Skeletal muscle tissue (tissue), 3 donors: ENCODE measurements at regions not wholly inside any gene's neighbourhood (a gene's known extent, or its start where the extent isn't known, plus 50 kb on each side); places are given as distances from the start of the nearest gene placed in this dataset.

Experiments
- H3K27ac ChIP-seq: one replicate; pipeline ENCODE4 v1.7.0; 2013; ENCODE audit warnings: mild to moderate bottlenecking, low read depth, low read length, inconsistent platforms
- H3K27me3 ChIP-seq, 3 donors: one replicate each; pipeline ENCODE4 v1.7.0; 2013; ENCODE audit warnings: low read length in 3 of 3; ENCODE audit not compliant: control insufficient read depth in 3 of 3, insufficient read depth in 3 of 3
- H3K36me3 ChIP-seq, 3 donors: one replicate each; pipeline ENCODE4 v1.7.0; 2013; ENCODE audit warnings: low read length in 3 of 3; ENCODE audit not compliant: control insufficient read depth in 3 of 3, insufficient read depth in 3 of 3
- H3K4me1 ChIP-seq, 3 donors: one replicate each; pipeline ENCODE4 v1.7.0; 2013; ENCODE audit warnings: low read length in 3 of 3, mild to moderate bottlenecking in 3 of 3; ENCODE audit not compliant: control insufficient read depth in 3 of 3, insufficient read depth in 3 of 3
- H3K4me3 ChIP-seq, 3 donors: one replicate each; pipeline ENCODE4 v1.7.0; 2013; ENCODE audit warnings: low read length in 3 of 3
- H3K9ac ChIP-seq, 3 donors: one replicate each; pipeline ENCODE4 v1.7.0; 2013; ENCODE audit warnings: low read length in 3 of 3, mild to moderate bottlenecking in 3 of 3, moderate library complexity in 2 of 3, low read depth in 1 of 3
- H3K9me3 ChIP-seq, 3 donors: one replicate each; pipeline ENCODE4 v1.7.0; 2013; ENCODE audit warnings: low read length in 3 of 3; ENCODE audit not compliant: control insufficient read depth in 3 of 3
- donor health status: Osteomylitis.

GRCh38 chr16:14362774-14363371, 267.2 kb downstream of the PARN start:
- Histone ChIP-seq H3K4me1 (peaks cover 0 to 13% (median 12%) of the 10 kb centered on the region in 3 donors), H3K9me3 (no peaks in the 10 kb centered on the region), H3K27me3 (no peaks in the 10 kb centered on the region), H3K9ac (peak overlapping the region; percentile 51 to 77 (median 58)), H3K27ac (peak overlapping the region; percentile 72), H3K36me3 (no peaks in the 10 kb centered on the region), H3K4me3 (peak overlapping the region; percentile 50 to 57 (median 54))

- H3K9ac ChIP-seq: no peak overlapping the region
- peaks cover 2 to 23% (median 20%) of the 10 kb centered on the region in 3 donors for H3K4me1 ChIP-seq
- no peak overlapping the region for H3K4me3 ChIP-seq
- H3K9me3 ChIP-seq: no peaks in the 10 kb centered on the region
- no peak overlapping the region for H3K27ac ChIP-seq
- H3K36me3 ChIP-seq: no peaks in the 10 kb centered on the region
- no peaks in the 10 kb centered on the region for H3K27me3 ChIP-seq
Measured at GRCh38 chr16:14360326-14361037, 269.6 kb downstream of the PARN start.

- H3K9me3 ChIP-seq: no peaks in the 10 kb centered on the region
- no peaks in the 10 kb centered on the region for H3K36me3 ChIP-seq
- no peak overlapping the region for H3K4me3 ChIP-seq
- H3K27ac ChIP-seq: no peak overlapping the region
- peaks cover 7 to 32% (median 22%) of the 10 kb centered on the region in 3 donors for H3K4me1 ChIP-seq
- H3K27me3 ChIP-seq: no peaks in the 10 kb centered on the region
- H3K9ac ChIP-seq: no peak overlapping the region
Measured at GRCh38 chr16:14358697-14359305, 271.3 kb downstream of the PARN start.

GRCh38 chr16:14357328-14357727, 272.7 kb downstream of the PARN start:
- no peak overlapping the region for H3K4me3 ChIP-seq
- peak overlapping the region in 1 of 3 donors; percentile 16 for H3K9ac ChIP-seq
- H3K36me3 ChIP-seq: no peaks in the 10 kb centered on the region
- H3K4me1 ChIP-seq: peaks cover 7 to 22% (median 16%) of the 10 kb centered on the region in 3 donors
- H3K9me3 ChIP-seq: no peaks in the 10 kb centered on the region
- no peaks in the 10 kb centered on the region for H3K27me3 ChIP-seq
- H3K27ac ChIP-seq: peak overlapping the region; percentile 7

GRCh38 chr16:14356064-14356463, 274.0 kb downstream of the PARN start:
- peaks cover 7 to 22% (median 16%) of the 10 kb centered on the region in 3 donors for H3K4me1 ChIP-seq
- H3K36me3 ChIP-seq: no peaks in the 10 kb centered on the region
- H3K9me3 ChIP-seq: no peaks in the 10 kb centered on the region
- no peaks in the 10 kb centered on the region for H3K27me3 ChIP-seq
- H3K4me3 ChIP-seq: peak overlapping the region in 1 of 3 donors; percentile 5
- H3K27ac ChIP-seq: peak overlapping the region; percentile 60
- peak overlapping the region in 2 of 3 donors; percentile 53 to 65 for H3K9ac ChIP-seq

- H3K9ac ChIP-seq: peak overlapping the region; percentile 27 to 46 (median 41)
- peaks cover 7 to 24% (median 16%) of the 10 kb centered on the region in 3 donors for H3K4me1 ChIP-seq
- H3K36me3 ChIP-seq: no peaks in the 10 kb centered on the region
- H3K27me3 ChIP-seq: no peaks in the 10 kb centered on the region
- H3K4me3 ChIP-seq: peak overlapping the region; percentile 0 to 51 (median 40)
- no peaks in the 10 kb centered on the region for H3K9me3 ChIP-seq
- H3K27ac ChIP-seq: peak overlapping the region; percentile 60
Measured at GRCh38 chr16:14354561-14355351, 275.3 kb downstream of the PARN start.

GRCh38 chr16:14353340-14353739, 276.7 kb downstream of the PARN start:
- no peaks in the 10 kb centered on the region for H3K36me3 ChIP-seq
- no peak overlapping the region for H3K27ac ChIP-seq
- H3K4me3 ChIP-seq: no peak overlapping the region
- no peaks in the 10 kb centered on the region for H3K9me3 ChIP-seq
- peaks cover 7 to 28% (median 16%) of the 10 kb centered on the region in 3 donors for H3K4me1 ChIP-seq
- no peak overlapping the region for H3K9ac ChIP-seq
- H3K27me3 ChIP-seq: no peaks in the 10 kb centered on the region

GRCh38 chr16:14351647-14352046, 278.4 kb downstream of the PARN start:
- H3K9ac ChIP-seq: no peak overlapping the region
- no peaks in the 10 kb centered on the region for H3K9me3 ChIP-seq
- H3K4me1 ChIP-seq: peaks cover 7 to 28% (median 16%) of the 10 kb centered on the region in 3 donors
- H3K36me3 ChIP-seq: no peaks in the 10 kb centered on the region
- no peak overlapping the region for H3K27ac ChIP-seq
- H3K27me3 ChIP-seq: no peaks in the 10 kb centered on the region
- H3K4me3 ChIP-seq: no peak overlapping the region

GRCh38 chr16:14350626-14351025, 279.4 kb downstream of the PARN start:
- Histone ChIP-seq H3K27ac (no peak overlapping the region), H3K9ac (no peak overlapping the region), H3K36me3 (no peaks in the 10 kb centered on the region), H3K27me3 (no peaks in the 10 kb centered on the region), H3K4me3 (no peak overlapping the region), H3K9me3 (peaks cover 0 to 5% (median 0%) of the 10 kb centered on the region in 3 donors), H3K4me1 (peaks cover 5 to 26% (median 9%) of the 10 kb centered on the region in 3 donors)
